ENCODE measurements at regions not wholly inside any gene's neighbourhood (a gene's known extent, or its start where the extent isn't known, plus 50 kb on each side); places are given as distances from the start of the nearest gene placed in this dataset.

- TF ChIP-seq CTCF (IDR thresholded peaks at IDR 0.05) (no peak), POLR2A (IDR thresholded peaks at IDR 0.05) (no peak)
These were observed 196.1 kb upstream of the CTAGE1 start for GRCh38 chr18:22613788-22614187.

Data from esophagus squamous epithelium (tissue), 4 donors.